GM23248 (cell line): ENCODE measurements at regions not wholly inside any gene's neighbourhood (a gene's known extent, or its start where the extent isn't known, plus 50 kb on each side); places are given as distances from the start of the nearest gene placed in this dataset.
"Not testable (repeated sequence)": the region's sequence is repeated elsewhere in the genome, so short reads cannot be mapped to it uniquely, and the experiment has no call there.

Source experiments
- DNase-seq: peaks from one replicate; pipeline ENCODE4 v3.0.0-alpha.2; 2015
- H2AFZ ChIP-seq: fragments of 200-600 bp; sonication (generic); 2 replicates; pipeline ENCODE4 v1.6.1; 2016; ENCODE audit warnings: antibody characterized with exemption
- H3F3A ChIP-seq: fragments of 200-600 bp; sonication (generic); 2 replicates; pipeline ENCODE4 v1.6.1; 2016; ENCODE audit warnings: mild to moderate bottlenecking, antibody characterized with exemption, mixed run types; ENCODE audit not compliant: insufficient read depth
- H3K27ac ChIP-seq: fragments of 200-600 bp; sonication (generic); 2 replicates; pipeline ENCODE4 v1.5.1; 2016; ENCODE audit warnings: mild to moderate bottlenecking
- H3K27me3 ChIP-seq: fragments of 200-600 bp; sonication (generic); replicated peaks from 2 replicates; pipeline ENCODE4 v1.6.1; 2016; ENCODE audit warnings: mild to moderate bottlenecking; ENCODE audit not compliant: insufficient read depth
- H3K36me3 ChIP-seq: fragments of 200-600 bp; sonication (generic); 2 replicates; pipeline ENCODE4 v1.6.1; 2016; ENCODE audit warnings: low read depth, mild to moderate bottlenecking
- H3K4me1 ChIP-seq: fragments of 200-600 bp; sonication (generic); 2 replicates; pipeline ENCODE4 v1.6.1; 2016; ENCODE audit warnings: mild to moderate bottlenecking; ENCODE audit not compliant: insufficient read depth
- H3K4me2 ChIP-seq: fragments of 200-600 bp; sonication (generic); one replicate; pipeline ENCODE4 v1.6.1; 2016; ENCODE audit warnings: mild to moderate bottlenecking; ENCODE audit not compliant: unreplicated experiment
- H3K4me3 ChIP-seq: fragments of 200-600 bp; sonication (generic); 2 replicates; pipeline ENCODE4 v1.5.1; 2016; ENCODE audit warnings: mild to moderate bottlenecking
- H3K79me2 ChIP-seq: fragments of 200-600 bp; sonication (generic); 2 replicates; pipeline ENCODE4 v1.6.1; 2016; ENCODE audit warnings: mild to moderate bottlenecking; ENCODE audit not compliant: insufficient read depth
- H3K9ac ChIP-seq: fragments of 200-600 bp; sonication (generic); 2 replicates; pipeline ENCODE4 v1.6.1; 2016; ENCODE audit warnings: mild to moderate bottlenecking
- H3K9me2 ChIP-seq: fragments of 200-600 bp; sonication (generic); 2 replicates; pipeline ENCODE4 v1.6.1; 2016; ENCODE audit warnings: mixed run types, mild to moderate bottlenecking, moderate library complexity; ENCODE audit not compliant: insufficient read depth
- H3K9me3 ChIP-seq: fragments of 200-600 bp; sonication (generic); one replicate; pipeline ENCODE4 v1.6.1; 2017; ENCODE audit warnings: low read depth
- H4K20me1 ChIP-seq: fragments of 200-600 bp; sonication (generic); 2 replicates; pipeline ENCODE4 v1.6.0; 2016; ENCODE audit not compliant: insufficient read depth
- EZH2 ChIP-seq: fragments of 200-600 bp; sonication (generic); IDR thresholded peaks from 2 replicates; pipeline ENCODE4 v1.6.1; 2018; ENCODE audit warnings: antibody characterized with exemption, mild to moderate bottlenecking; ENCODE audit not compliant: insufficient read depth, poor library complexity, severe bottlenecking
- EZH2phosphoT487 ChIP-seq: fragments of 200-600 bp; sonication (generic); IDR thresholded peaks from 2 replicates; pipeline ENCODE4 v1.6.1; 2018; ENCODE audit warnings: antibody characterized with exemption, moderate library complexity, mild to moderate bottlenecking, low read depth; ENCODE audit not compliant: insufficient read depth
- WGBS, 2 experiments: methylation state at CpG; one replicate each; pipeline ENCODE4 v1.1.6; 2015 to 2017; ENCODE audit warnings: low lambda C conversion rate in 2 of 2, low coverage in 1 of 2; ENCODE audit errors: missing lambda C conversion rate in 2 of 2; 5-methylcytosine and 5-hydroxymethylcytosine counted together
- in situ Hi-C: fragments of 300-500 bp; cut with MboI; formaldehyde crosslinking; loops from 2 replicates; pipeline ENCODE4 v1.15.0; 2020

DNA sequence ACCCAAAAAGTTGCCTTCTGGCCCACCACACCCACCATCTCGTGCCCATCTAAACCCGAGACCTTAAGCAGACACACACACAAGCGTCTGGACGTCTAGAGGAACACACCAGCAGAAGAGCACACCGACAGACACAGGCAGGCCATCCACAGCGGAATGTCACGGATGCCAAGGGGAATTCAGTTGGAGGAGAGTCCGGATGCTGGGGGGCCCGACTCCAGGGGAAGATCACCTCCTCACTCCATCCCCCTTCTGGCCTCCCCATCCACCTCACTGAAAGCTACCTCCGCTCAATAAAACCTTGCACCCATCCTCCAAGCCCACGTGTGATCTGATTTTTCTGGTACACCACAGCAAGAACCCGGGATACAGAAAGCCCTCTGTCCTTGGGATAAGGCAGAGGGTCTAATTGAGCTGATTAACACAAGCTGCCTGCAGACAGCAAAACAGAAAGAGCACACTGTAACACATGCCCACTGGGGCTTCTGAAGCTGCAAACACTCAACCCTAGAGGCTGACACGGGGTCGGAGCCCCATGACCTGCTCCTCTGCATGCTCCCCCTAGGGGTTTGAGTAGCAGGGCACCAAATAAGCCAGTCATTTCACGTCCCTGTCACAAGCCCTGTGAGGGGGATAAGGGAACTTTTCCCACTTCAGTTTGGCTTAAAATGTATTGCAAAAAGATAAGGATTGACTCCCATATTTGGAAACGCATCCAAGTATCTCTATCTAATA, 339.6 kb upstream of the PCDH10 start:
- H3K9ac ChIP-seq = no peak overlapping the region
- in situ Hi-C loops = no loop called here

DNA sequence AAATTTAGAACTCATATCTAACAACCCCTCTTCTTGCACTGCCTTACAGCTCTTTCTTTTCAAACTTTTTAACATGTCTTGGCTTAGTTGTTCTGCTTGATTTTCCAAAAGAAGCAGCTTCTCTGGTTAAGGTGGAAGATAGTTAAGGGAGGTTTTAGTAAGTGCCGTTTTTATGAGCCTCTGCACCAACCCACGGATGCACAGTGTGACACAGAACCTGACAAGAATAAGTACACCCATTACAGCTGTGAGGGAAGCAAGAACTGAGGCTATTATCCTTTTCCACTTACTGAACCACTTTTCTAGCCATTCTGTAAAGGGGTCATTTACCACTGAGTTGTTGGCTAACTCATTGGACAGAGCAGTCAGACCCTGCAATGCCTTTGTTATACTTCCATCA, 336.0 kb upstream of the PCDH10 start:
- H3K27me3 ChIP-seq, H4K20me1 ChIP-seq, H3F3A ChIP-seq, H3K27ac ChIP-seq, H3K9me3 ChIP-seq, H3K36me3 ChIP-seq, DNase-seq, H3K9me2 ChIP-seq, in situ Hi-C loops, H3K4me3 ChIP-seq, H2AFZ ChIP-seq, H3K79me2 ChIP-seq, H3K4me1 ChIP-seq, H3K9ac ChIP-seq, H3K4me2 ChIP-seq: not testable (repeated sequence)
- 7 to 8% methylated on average over 2 of the region's 2 CpGs for WGBS, 2 experiments

More for the DNA sequence above, 339.6 kb upstream of the PCDH10 start:
- H3K27me3 ChIP-seq = no peaks in the 10 kb centered on the region
- H3K4me2 ChIP-seq = no peak overlapping the region
- no peaks in the 10 kb centered on the region for H3K9me2 ChIP-seq
- no peak for DNase-seq
- no peak overlapping the region for H3K4me3 ChIP-seq
- TF ChIP-seq EZH2phosphoT487 (no peak), EZH2 (no peak)
- no peaks in the 10 kb centered on the region for H3K79me2 ChIP-seq
- no peak overlapping the region for H2AFZ ChIP-seq
- H4K20me1 ChIP-seq = no peaks in the 10 kb centered on the region
- H3K36me3 ChIP-seq = no peaks in the 10 kb centered on the region
- peaks cover 8% of the 10 kb centered on the region for H3K9me3 ChIP-seq
- 24 to 26% methylated on average over 15 to 16 of the region's 16 CpGs for WGBS, 2 experiments
- H3K27ac ChIP-seq = no peak overlapping the region
- no peaks in the 10 kb centered on the region for H3K4me1 ChIP-seq
- no peaks in the 10 kb centered on the region for H3F3A ChIP-seq

DNA sequence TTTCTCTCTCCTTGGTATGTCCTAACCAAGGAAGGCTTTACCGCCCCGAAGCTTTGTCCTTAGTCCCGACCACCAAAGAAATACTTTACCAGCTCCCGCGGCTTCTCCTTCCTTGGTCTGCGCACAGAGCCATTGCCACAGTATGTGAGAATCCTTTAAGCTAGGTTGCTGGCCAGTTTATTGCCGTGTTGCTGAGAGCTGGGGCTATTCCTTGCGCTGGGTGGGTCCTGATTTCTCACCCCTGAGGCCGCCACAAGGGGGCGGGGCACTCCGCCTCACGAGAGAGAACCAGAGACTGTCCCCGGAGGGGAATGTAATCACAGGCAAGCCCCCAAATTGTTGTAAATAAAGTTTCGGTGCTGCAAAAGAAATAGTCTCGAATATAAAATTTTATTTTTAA, 331.0 kb upstream of the PCDH10 start:
- Histone ChIP-seq H3K4me1 (no peaks in the 10 kb centered on the region), H2AFZ (no peak overlapping the region), H3K4me3 (no peak overlapping the region), H3K27ac (no peak overlapping the region), H3K9me3 (no peaks in the 10 kb centered on the region), H3K79me2 (no peaks in the 10 kb centered on the region), H3F3A (no peaks in the 10 kb centered on the region), H4K20me1 (no peaks in the 10 kb centered on the region), H3K9me2 (no peaks in the 10 kb centered on the region), H3K9ac (no peak overlapping the region), H3K4me2 (no peak overlapping the region), H3K27me3 (no peaks in the 10 kb centered on the region), H3K36me3 (no peaks in the 10 kb centered on the region)
- in situ Hi-C loops = no loop called here
- 47 to 48% methylated on average over 15 of the region's 15 CpGs for WGBS, 2 experiments
- TF ChIP-seq EZH2 = no peak
- no peak for TF ChIP-seq EZH2phosphoT487
- DNase-seq = no peak

GRCh38 chr4:132823419-132823818, 325.7 kb upstream of the PCDH10 start:
- WGBS, 2 experiments = 0 to 3% methylated on average over 1 of the region's 1 CpG
- in situ Hi-C loops = no loop called here
- Histone ChIP-seq H3K27me3 (no peaks in the 10 kb centered on the region), H3F3A (no peaks in the 10 kb centered on the region), H3K4me2 (no peak overlapping the region), H4K20me1 (no peaks in the 10 kb centered on the region), H2AFZ (no peak overlapping the region), H3K79me2 (no peaks in the 10 kb centered on the region), H3K27ac (no peak overlapping the region), H3K36me3 (no peaks in the 10 kb centered on the region), H3K4me3 (no peak overlapping the region), H3K4me1 (no peaks in the 10 kb centered on the region), H3K9me3 (peaks cover 4% of the 10 kb centered on the region), H3K9me2 (no peaks in the 10 kb centered on the region), H3K9ac (no peak overlapping the region)
- no peak for DNase-seq
- no peak for TF ChIP-seq EZH2phosphoT487
- TF ChIP-seq EZH2 = no peak

- H3K4me3 ChIP-seq = no peak overlapping the region
- no peaks in the 10 kb centered on the region for H3K36me3 ChIP-seq
- in situ Hi-C loops = no loop called here
- H3K27me3 ChIP-seq = no peaks in the 10 kb centered on the region
- 29 to 38% methylated on average over 8 of the region's 8 CpGs for WGBS, 2 experiments
- no peak overlapping the region for H3K4me2 ChIP-seq
- no peaks in the 10 kb centered on the region for H3F3A ChIP-seq
- H3K9me2 ChIP-seq = no peaks in the 10 kb centered on the region
- H2AFZ ChIP-seq = no peak overlapping the region
- peaks cover 4% of the 10 kb centered on the region for H3K9me3 ChIP-seq
- no peak overlapping the region for H3K27ac ChIP-seq
- DNase-seq = no peak
- H3K79me2 ChIP-seq = no peaks in the 10 kb centered on the region
- no peak for TF ChIP-seq EZH2
- TF ChIP-seq EZH2phosphoT487 = no peak
- no peaks in the 10 kb centered on the region for H3K4me1 ChIP-seq
- H3K9ac ChIP-seq = no peak overlapping the region
- H4K20me1 ChIP-seq = no peaks in the 10 kb centered on the region
Measured at GRCh38 chr4:132824761-132825160, 324.3 kb upstream of the PCDH10 start.
